HEK293 (cell line): ENCODE measurements at regions not wholly inside any gene's neighbourhood (a gene's known extent, or its start where the extent isn't known, plus 50 kb on each side); places are given as distances from the start of the nearest gene placed in this dataset.

Experiments used
- ATF2 ChIP-seq: fragments of 450-650 bp; formaldehyde crosslinking; IDR thresholded peaks from 2 replicates; pipeline ENCODE4 v1.5.1; 2016; ENCODE audit warnings: missing biosample characterization, missing genetic modification characterization, low read depth
- REST ChIP-seq: fragments of 450-650 bp; formaldehyde crosslinking; IDR thresholded peaks from 2 replicates; pipeline ENCODE4 v1.5.1; 2016; ENCODE audit warnings: missing biosample characterization, missing genetic modification characterization
- SETDB1 ChIP-seq: IDR thresholded peaks from one replicate; pipeline ENCODE4 v1.6.1; 2017; ENCODE audit warnings: mild to moderate bottlenecking, low read length, moderate library complexity, mixed read lengths; ENCODE audit not compliant: insufficient read length
- SP2 ChIP-seq: fragments of 450-650 bp; formaldehyde crosslinking; IDR thresholded peaks from 2 replicates; pipeline ENCODE4 v1.5.1; 2016; ENCODE audit warnings: missing biosample characterization, missing genetic modification characterization
- YY1 ChIP-seq: fragments of 450-650 bp; formaldehyde crosslinking; IDR thresholded peaks from 2 replicates; pipeline ENCODE4 v1.5.1; 2018; ENCODE audit warnings: missing biosample characterization, missing genetic modification characterization
- ZBTB49 ChIP-seq: fragments of 450-650 bp; formaldehyde crosslinking; IDR thresholded peaks from 2 replicates; pipeline ENCODE4 v1.5.1; 2016; ENCODE audit warnings: missing biosample characterization, missing genetic modification characterization, low read depth
- ZNF10 ChIP-seq: fragments of 450-650 bp; formaldehyde crosslinking; IDR thresholded peaks from 2 replicates; pipeline ENCODE4 v1.5.1; 2017; ENCODE audit warnings: missing biosample characterization, missing genetic modification characterization
- ZNF341 ChIP-seq: fragments of 450-650 bp; formaldehyde crosslinking; IDR thresholded peaks from 2 replicates; pipeline ENCODE4; 2016; ENCODE audit warnings: low read depth, missing biosample characterization, missing genetic modification characterization
- ZNF37A ChIP-seq: fragments of 450-650 bp; IDR thresholded peaks from 2 replicates; pipeline ENCODE4 v1.5.1; 2018; ENCODE audit warnings: missing biosample characterization, missing genetic modification characterization
- ZNF426 ChIP-seq: fragments of 450-650 bp; formaldehyde crosslinking; IDR thresholded peaks from 2 replicates; pipeline ENCODE4 v1.5.1; 2017; ENCODE audit warnings: missing biosample characterization, missing genetic modification characterization, mild to moderate bottlenecking, inconsistent platforms, moderate library complexity
- ZNF514 ChIP-seq: fragments of 450-650 bp; formaldehyde crosslinking; IDR thresholded peaks from 2 replicates; pipeline ENCODE4 v1.5.1; 2016; ENCODE audit warnings: missing biosample characterization, missing genetic modification characterization
- TF ChIP-seq, protein P1 (sequence below): fragments of 450-650 bp; formaldehyde crosslinking; IDR thresholded peaks from 2 replicates; pipeline ENCODE4 v1.5.1; 2016; ENCODE audit warnings: missing biosample characterization, missing genetic modification characterization
- TF ChIP-seq, protein P2 (sequence below): fragments of 450-650 bp; formaldehyde crosslinking; IDR thresholded peaks from 2 replicates; pipeline ENCODE4 v1.5.1; 2016; ENCODE audit warnings: missing biosample characterization, missing genetic modification characterization
- TF ChIP-seq, protein P3 (sequence below): fragments of 450-650 bp; formaldehyde crosslinking; IDR thresholded peaks from 2 replicates; pipeline ENCODE4 v1.5.1; 2017; ENCODE audit warnings: missing biosample characterization, missing genetic modification characterization

GRCh38 chr2:129654331-129654730, 325.1 kb upstream of the RAB6C start:
- no peak for TF ChIP-seq ZNF514
- TF ChIP-seq, protein P1, sequence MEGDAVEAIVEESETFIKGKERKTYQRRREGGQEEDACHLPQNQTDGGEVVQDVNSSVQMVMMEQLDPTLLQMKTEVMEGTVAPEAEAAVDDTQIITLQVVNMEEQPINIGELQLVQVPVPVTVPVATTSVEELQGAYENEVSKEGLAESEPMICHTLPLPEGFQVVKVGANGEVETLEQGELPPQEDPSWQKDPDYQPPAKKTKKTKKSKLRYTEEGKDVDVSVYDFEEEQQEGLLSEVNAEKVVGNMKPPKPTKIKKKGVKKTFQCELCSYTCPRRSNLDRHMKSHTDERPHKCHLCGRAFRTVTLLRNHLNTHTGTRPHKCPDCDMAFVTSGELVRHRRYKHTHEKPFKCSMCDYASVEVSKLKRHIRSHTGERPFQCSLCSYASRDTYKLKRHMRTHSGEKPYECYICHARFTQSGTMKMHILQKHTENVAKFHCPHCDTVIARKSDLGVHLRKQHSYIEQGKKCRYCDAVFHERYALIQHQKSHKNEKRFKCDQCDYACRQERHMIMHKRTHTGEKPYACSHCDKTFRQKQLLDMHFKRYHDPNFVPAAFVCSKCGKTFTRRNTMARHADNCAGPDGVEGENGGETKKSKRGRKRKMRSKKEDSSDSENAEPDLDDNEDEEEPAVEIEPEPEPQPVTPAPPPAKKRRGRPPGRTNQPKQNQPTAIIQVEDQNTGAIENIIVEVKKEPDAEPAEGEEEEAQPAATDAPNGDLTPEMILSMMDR (tag by site-specific recombination) = no peak
- TF ChIP-seq, protein P2, sequence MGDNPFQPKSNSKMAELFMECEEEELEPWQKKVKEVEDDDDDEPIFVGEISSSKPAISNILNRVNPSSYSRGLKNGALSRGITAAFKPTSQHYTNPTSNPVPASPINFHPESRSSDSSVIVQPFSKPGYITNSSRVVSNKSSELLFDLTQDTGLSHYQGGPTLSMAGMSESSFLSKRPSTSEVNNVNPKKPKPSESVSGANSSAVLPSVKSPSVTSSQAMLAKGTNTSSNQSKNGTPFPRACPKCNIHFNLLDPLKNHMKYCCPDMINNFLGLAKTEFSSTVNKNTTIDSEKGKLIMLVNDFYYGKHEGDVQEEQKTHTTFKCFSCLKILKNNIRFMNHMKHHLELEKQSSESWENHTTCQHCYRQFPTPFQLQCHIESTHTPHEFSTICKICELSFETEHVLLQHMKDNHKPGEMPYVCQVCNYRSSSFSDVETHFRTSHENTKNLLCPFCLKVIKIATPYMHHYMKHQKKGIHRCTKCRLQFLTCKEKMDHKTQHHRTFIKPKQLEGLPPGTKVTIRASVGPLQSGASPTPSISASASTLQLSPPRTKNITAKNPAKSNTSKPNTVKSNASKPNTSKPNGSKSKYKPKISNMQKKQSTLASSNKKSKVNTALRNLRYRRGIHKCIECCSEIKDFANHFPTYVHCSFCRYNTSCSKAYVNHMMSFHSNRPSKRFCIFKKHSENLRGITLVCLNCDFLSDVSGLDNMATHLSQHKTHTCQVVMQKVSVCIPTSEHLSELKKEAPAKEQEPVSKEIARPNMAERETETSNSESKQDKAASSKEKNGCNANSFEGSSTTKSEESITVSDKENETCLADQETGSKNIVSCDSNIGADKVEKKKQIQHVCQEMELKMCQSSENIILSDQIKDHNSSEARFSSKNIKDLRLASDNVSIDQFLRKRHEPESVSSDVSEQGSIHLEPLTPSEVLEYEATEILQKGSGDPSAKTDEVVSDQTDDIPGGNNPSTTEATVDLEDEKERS = no peak
- no peak for TF ChIP-seq YY1 (tag by site-specific recombination)
- TF ChIP-seq REST = no peak
- TF ChIP-seq ZNF426 (tag by site-specific recombination) = no peak
- TF ChIP-seq ZNF341 (tag by site-specific recombination) = no peak
- TF ChIP-seq SETDB1 = no peak
- TF ChIP-seq SP2 = no peak
- no peak for TF ChIP-seq ZBTB49 (tag by site-specific recombination)
- TF ChIP-seq, protein P3, sequence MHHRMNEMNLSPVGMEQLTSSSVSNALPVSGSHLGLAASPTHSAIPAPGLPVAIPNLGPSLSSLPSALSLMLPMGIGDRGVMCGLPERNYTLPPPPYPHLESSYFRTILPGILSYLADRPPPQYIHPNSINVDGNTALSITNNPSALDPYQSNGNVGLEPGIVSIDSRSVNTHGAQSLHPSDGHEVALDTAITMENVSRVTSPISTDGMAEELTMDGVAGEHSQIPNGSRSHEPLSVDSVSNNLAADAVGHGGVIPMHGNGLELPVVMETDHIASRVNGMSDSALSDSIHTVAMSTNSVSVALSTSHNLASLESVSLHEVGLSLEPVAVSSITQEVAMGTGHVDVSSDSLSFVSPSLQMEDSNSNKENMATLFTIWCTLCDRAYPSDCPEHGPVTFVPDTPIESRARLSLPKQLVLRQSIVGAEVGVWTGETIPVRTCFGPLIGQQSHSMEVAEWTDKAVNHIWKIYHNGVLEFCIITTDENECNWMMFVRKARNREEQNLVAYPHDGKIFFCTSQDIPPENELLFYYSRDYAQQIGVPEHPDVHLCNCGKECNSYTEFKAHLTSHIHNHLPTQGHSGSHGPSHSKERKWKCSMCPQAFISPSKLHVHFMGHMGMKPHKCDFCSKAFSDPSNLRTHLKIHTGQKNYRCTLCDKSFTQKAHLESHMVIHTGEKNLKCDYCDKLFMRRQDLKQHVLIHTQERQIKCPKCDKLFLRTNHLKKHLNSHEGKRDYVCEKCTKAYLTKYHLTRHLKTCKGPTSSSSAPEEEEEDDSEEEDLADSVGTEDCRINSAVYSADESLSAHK = no peak
- TF ChIP-seq ATF2 (tag by site-specific recombination) = no peak
- no peak for TF ChIP-seq ZNF37A (tag by site-specific recombination)
- TF ChIP-seq ZNF10 (tag by site-specific recombination) = no peak
